GM23338 (cell line): ENCODE measurements at regions not wholly inside any gene's neighbourhood (a gene's known extent, or its start where the extent isn't known, plus 50 kb on each side); places are given as distances from the start of the nearest gene placed in this dataset.

ENCODE experiments used
- CREB1 ChIP-seq: fragments of 250-450 bp; sonication (Bioruptor Pico); IDR thresholded peaks from 2 replicates; pipeline ENCODE4 v1.5.0; 2020; ENCODE audit warnings: low read depth, mild to moderate bottlenecking, moderate library complexity
- CTCF ChIP-seq, 2 experiments: fragments of 200-600 bp in 1 of 2; sonication (generic) in 1 of 2; conservative IDR thresholded peaks; 2 replicates each; pipeline versions ENCODE4 v1.5.1 to v1.6.1; 2016 to 2017; ENCODE audit warnings: antibody characterized with exemption in 2 of 2, low read depth in 2 of 2, mild to moderate bottlenecking in 2 of 2, moderate library complexity in 1 of 2
- EZH2 ChIP-seq: fragments of 200-600 bp; sonication (generic); IDR thresholded peaks from one replicate; pipeline ENCODE4 v1.8.0; 2017; ENCODE audit warnings: antibody characterized with exemption, mild to moderate bottlenecking, low read depth; ENCODE audit not compliant: unreplicated experiment
- EZH2phosphoT487 ChIP-seq: fragments of 200-600 bp; sonication (generic); IDR thresholded peaks from one replicate; pipeline ENCODE4 v1.8.1; 2018; ENCODE audit warnings: antibody characterized with exemption; ENCODE audit not compliant: unreplicated experiment
- JUNB ChIP-seq: IDR thresholded peaks from one replicate; pipeline ENCODE4 v1.6.1; 2016; ENCODE audit warnings: antibody characterized with exemption; ENCODE audit not compliant: unreplicated experiment
- NANOG ChIP-seq: IDR thresholded peaks from 2 replicates; pipeline ENCODE4 v1.6.1; 2016; ENCODE audit warnings: antibody characterized with exemption, borderline replicate concordance
- POLR2AphosphoS5 ChIP-seq: IDR thresholded peaks from 2 replicates; pipeline ENCODE4 v1.6.1; 2016; ENCODE audit warnings: antibody characterized with exemption, low read depth
- ZNF114 ChIP-seq: fragments of 250-450 bp; sonication (Bioruptor Pico); IDR thresholded peaks from 2 replicates; pipeline ENCODE4 v1.5.0; 2020; ENCODE audit warnings: mild to moderate bottlenecking, moderate library complexity
- ZNF331 ChIP-seq: fragments of 250-450 bp; sonication (Bioruptor Pico); IDR thresholded peaks from 2 replicates; pipeline ENCODE4 v1.5.0; 2020; ENCODE audit warnings: low read depth, mild to moderate bottlenecking, moderate library complexity

DNA sequence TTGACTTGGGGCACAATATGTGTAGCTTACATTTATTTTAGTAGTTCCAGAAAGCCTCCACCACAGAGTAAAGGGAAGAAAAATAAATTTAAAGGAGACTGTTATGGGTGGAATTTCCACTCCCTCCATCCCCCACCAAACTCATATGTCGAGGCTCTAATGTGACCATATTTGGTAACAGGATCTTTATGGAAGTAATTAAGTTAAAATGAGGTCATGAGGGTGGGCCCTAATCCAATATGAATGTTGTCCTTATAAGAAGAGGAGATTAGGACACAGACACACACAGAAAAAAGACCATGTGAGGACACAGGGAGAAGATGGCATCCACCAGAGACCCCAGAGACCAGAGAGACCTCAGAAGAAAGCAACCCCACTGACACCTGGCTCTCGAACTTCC, 189.7 kb downstream of the EDN1 start:
- no peak for TF ChIP-seq ZNF331 (CRISPR knock-in tag)
- TF ChIP-seq EZH2: no peak
- no peak for TF ChIP-seq NANOG
- TF ChIP-seq EZH2phosphoT487: no peak
- TF ChIP-seq CTCF (conservative IDR thresholded peaks at IDR 0.05; ENCODE audit: low read depth in 2 of 2): no peak
- no peak for TF ChIP-seq POLR2AphosphoS5
- no peak for TF ChIP-seq JUNB
- TF ChIP-seq ZNF114 (CRISPR knock-in tag): no peak
- TF ChIP-seq CREB1: no peak
